Stomach (tissue), 8 donors: ENCODE measurements at regions not wholly inside any gene's neighbourhood (a gene's known extent, or its start where the extent isn't known, plus 50 kb on each side); places are given as distances from the start of the nearest gene placed in this dataset.

Experiments used
- DNase-seq, 2 donors: peaks; one replicate each; pipeline versions ENCODE4 v3.0.0 to v3.0.0-alpha.2; 2013 to 2019
- H3K27ac ChIP-seq, 5 donors: fragments of 200-600 bp in 4 of 5; sonication (generic) in 4 of 5; one replicate each; pipeline ENCODE4 v1.5.1; 2013 to 2019; ENCODE audit warnings: mild to moderate bottlenecking in 1 of 5, moderate library complexity in 1 of 5
- H3K27me3 ChIP-seq, 3 donors: fragments of 200-600 bp; sonication (generic); one replicate each; pipeline ENCODE4 v1.5.1; 2017 to 2019; ENCODE audit warnings: mixed run types in 1 of 3
- H3K36me3 ChIP-seq, 4 donors: fragments of 200-600 bp; sonication (generic); 1 replicate in 3 of 4; 2 replicates in 1 of 4; pipeline ENCODE4 v1.5.1; 2016 to 2019
- H3K4me1 ChIP-seq, 4 donors: fragments of 200-600 bp; sonication (generic); one replicate each; pipeline ENCODE4 v1.5.1; 2016 to 2019
- H3K4me3 ChIP-seq, 4 donors: fragments of 200-600 bp; sonication (generic) in 3 of 4; one replicate each; pipeline ENCODE4 v1.5.1; 2016 to 2019; ENCODE audit warnings: mild to moderate bottlenecking in 1 of 4
- H3K9me3 ChIP-seq, 4 donors: fragments of 200-600 bp; sonication (generic); one replicate each; pipeline ENCODE4 v1.5.1; 2016 to 2019
- CTCF ChIP-seq, 7 experiments: fragments of 450-650 bp in 4 of 7; fragments of 200-600 bp in 3 of 7; sonication (generic) in 3 of 7; IDR thresholded peaks; one replicate each; pipeline ENCODE4 v1.5.1; 2016 to 2019; ENCODE audit warnings: antibody characterized with exemption in 7 of 7, control low read depth in 2 of 7, mild to moderate bottlenecking in 1 of 7
- EP300 ChIP-seq: sonication (generic); formaldehyde crosslinking; IDR thresholded peaks from one replicate; pipeline ENCODE4 v1.6.1; 2017; ENCODE audit warnings: antibody characterized with exemption
- POLR2A ChIP-seq, 4 donors: fragments of 450-650 bp; IDR thresholded peaks; one replicate each; pipeline ENCODE4 v1.6.1; 2016; ENCODE audit warnings: antibody characterized with exemption in 4 of 4, control low read depth in 2 of 4, mild to moderate bottlenecking in 1 of 4, moderate library complexity in 1 of 4
- POLR2AphosphoS5 ChIP-seq, 3 donors: sonication (generic); formaldehyde crosslinking; IDR thresholded peaks; one replicate each; pipeline ENCODE4 v1.6.1; 2016; ENCODE audit warnings: antibody characterized with exemption in 3 of 3
- whole genome bisulfite sequencing, 5 donors: extraction: QIAGEN DNeasy Blood & Tissue Kit in 3 of 5; methylation state at CpG; one replicate each; pipeline versions ENCODE4 v1.1.5 to v1.1.7; 2013 to 2018; 5-methylcytosine and 5-hydroxymethylcytosine counted together
- intact Hi-C: fragments of 100-400 bp; cut with DNase I; formaldehyde crosslinking; loops from one replicate; pipeline ENCODE4 v1.15.1; 2023; ENCODE audit warnings: low total_unique reads
- donor health status: healthy with polysubstance abuse.
- donor health status: Bipolar disorder and iron deficiency.
- donor health status: healthy.

DNA sequence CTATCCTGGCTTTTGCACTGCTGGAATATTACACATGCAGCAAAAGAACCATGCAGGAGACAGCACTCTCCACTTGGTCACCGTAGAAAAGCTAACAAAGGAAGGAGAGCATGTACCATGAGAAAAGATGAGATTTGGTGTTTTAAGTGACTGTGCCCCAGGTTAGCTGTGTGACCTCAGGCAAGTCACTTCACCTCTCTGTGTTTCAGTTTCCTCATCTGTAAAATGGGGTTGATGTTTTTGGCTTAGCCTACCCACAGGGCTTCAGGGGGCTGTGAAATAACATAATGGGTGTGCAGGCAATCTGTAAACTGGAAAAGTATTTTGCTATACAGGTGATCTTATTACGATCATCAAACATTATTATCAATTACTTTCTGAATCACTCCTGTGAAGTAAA is 69.3 kb upstream of the SLC6A11 start:
- DNase-seq: no peak
- H3K27ac ChIP-seq: no peak overlapping the region
- H3K36me3 ChIP-seq: no peaks in the 10 kb centered on the region
- WGBS, 5 donors: 82 to 88% (median 85%) methylated on average over 2 of the region's 2 CpGs
- no peaks in the 10 kb centered on the region for H3K9me3 ChIP-seq
- peaks cover 0 to 55% (median 17%) of the 10 kb centered on the region in 3 donors for H3K27me3 ChIP-seq
- no peaks in the 10 kb centered on the region for H3K4me1 ChIP-seq
- intact Hi-C loops: no loop called here
- H3K4me3 ChIP-seq: no peak overlapping the region
- TF ChIP-seq POLR2AphosphoS5 (IDR thresholded peaks at IDR 0.05) (no peak), CTCF (IDR thresholded peaks at IDR 0.05) (no peak), POLR2A (IDR thresholded peaks at IDR 0.05) (no peak), EP300 (no peak)

DNA sequence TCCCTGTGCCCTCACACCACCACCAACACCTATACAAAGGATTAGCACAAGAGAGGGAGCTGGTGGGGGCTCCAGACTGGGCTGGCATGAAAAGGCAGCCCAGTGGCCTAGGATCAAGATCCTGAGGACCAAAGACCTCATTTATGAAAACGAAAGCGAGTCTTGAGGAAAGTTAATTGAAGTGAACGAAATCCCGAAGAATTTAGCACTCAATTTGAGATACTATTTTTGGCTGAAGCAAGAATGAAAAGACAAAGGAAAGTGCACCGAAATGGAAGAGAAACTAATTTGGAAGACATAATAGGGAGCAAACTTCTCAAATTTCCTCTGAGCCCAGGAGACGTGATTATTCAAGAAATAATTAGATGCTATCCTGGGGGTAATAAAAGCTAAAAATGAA is 68.7 kb upstream of the SLC6A11 start:
- Histone ChIP-seq H3K4me1 (no peaks in the 10 kb centered on the region), H3K27me3 (peaks cover 0 to 58% (median 17%) of the 10 kb centered on the region in 3 donors), H3K36me3 (no peaks in the 10 kb centered on the region), H3K4me3 (no peak overlapping the region), H3K27ac (no peak overlapping the region), H3K9me3 (no peaks in the 10 kb centered on the region)
- no peak for TF ChIP-seq POLR2A (IDR thresholded peaks at IDR 0.05)
- TF ChIP-seq POLR2AphosphoS5 (IDR thresholded peaks at IDR 0.05): no peak
- TF ChIP-seq CTCF (IDR thresholded peaks at IDR 0.05): no peak
- DNase-seq: no peak
- WGBS, 5 donors: 74 to 85% (median 82%) methylated on average over 6 of the region's 6 CpGs
- intact Hi-C loops: no loop called here

- 48 to 60% (median 59%) methylated on average over 1 of the region's 1 CpG for WGBS, 5 donors
- Histone ChIP-seq H3K4me3 (no peak overlapping the region), H3K27me3 (peaks cover 0 to 58% (median 17%) of the 10 kb centered on the region in 3 donors), H3K4me1 (no peaks in the 10 kb centered on the region), H3K36me3 (no peaks in the 10 kb centered on the region), H3K27ac (no peak overlapping the region), H3K9me3 (no peaks in the 10 kb centered on the region)
- intact Hi-C loops: no loop called here
- DNase-seq: no peak
- no peak for TF ChIP-seq POLR2A (IDR thresholded peaks at IDR 0.05)
- no peak for TF ChIP-seq CTCF (IDR thresholded peaks at IDR 0.05)
- no peak for TF ChIP-seq EP300
- TF ChIP-seq POLR2AphosphoS5 (IDR thresholded peaks at IDR 0.05): no peak
These were observed 68.0 kb upstream of the SLC6A11 start for GRCh38 chr3:10748040-10748439.

- TF ChIP-seq POLR2A (IDR thresholded peaks at IDR 0.05) (no peak), EP300 (no peak), CTCF (IDR thresholded peaks at IDR 0.05) (no peak), POLR2AphosphoS5 (IDR thresholded peaks at IDR 0.05) (no peak)
- peak in 1 of 2 donors; percentile 77 for DNase-seq
- intact Hi-C loops: no loop called here
- Histone ChIP-seq H3K4me1 (no peaks in the 10 kb centered on the region), H3K4me3 (no peak overlapping the region), H3K9me3 (no peaks in the 10 kb centered on the region), H3K27me3 (peaks cover 0 to 88% (median 9%) of the 10 kb centered on the region in 3 donors), H3K36me3 (no peaks in the 10 kb centered on the region), H3K27ac (no peak overlapping the region)
- WGBS, 5 donors: 11 to 15% (median 14%) methylated on average over 6 of the region's 6 CpGs
These were observed 62.1 kb upstream of the SLC6A11 start for GRCh38 chr3:10753964-10754363.
